Smooth muscle cell (in vitro differentiated cells): ENCODE measurements at regions not wholly inside any gene's neighbourhood (a gene's known extent, or its start where the extent isn't known, plus 50 kb on each side); places are given as distances from the start of the nearest gene placed in this dataset.
A peak's percentile ranks its signal among the peaks of the same experiment; 100 is the strongest.

Source experiments
- DNase-seq: peaks from one replicate; lab custom pipeline; 2025; ENCODE audit not compliant: unreplicated experiment; lab: John Stamatoyannopoulos, UW
- H2AFZ ChIP-seq: fragments of 200-600 bp; sonication (generic); 2 replicates; pipeline ENCODE4 v1.6.0; 2016; ENCODE audit warnings: antibody characterized with exemption, low read depth, mild to moderate bottlenecking
- H3F3A ChIP-seq: fragments of 200-600 bp; sonication (generic); 2 replicates; pipeline ENCODE4 v1.6.0; 2017; ENCODE audit warnings: antibody characterized with exemption, low read depth
- H3K27ac ChIP-seq: fragments of 200-600 bp; sonication (generic); 2 replicates; pipeline ENCODE4 v1.5.1; 2016; ENCODE audit warnings: low read depth, mild to moderate bottlenecking
- H3K27me3 ChIP-seq: fragments of 200-600 bp; sonication (generic); 2 replicates; pipeline ENCODE4 v1.6.1; 2016; ENCODE audit warnings: low read depth, mild to moderate bottlenecking
- H3K36me3 ChIP-seq: fragments of 200-600 bp; sonication (generic); 2 replicates; pipeline ENCODE4 v1.5.1; 2016; ENCODE audit warnings: low read depth
- H3K4me1 ChIP-seq: fragments of 200-600 bp; sonication (generic); 2 replicates; pipeline ENCODE4 v1.5.1; 2016; ENCODE audit warnings: low read depth
- H3K4me2 ChIP-seq: fragments of 200-600 bp; sonication (generic); 2 replicates; pipeline ENCODE4 v1.6.0; 2016; ENCODE audit warnings: mild to moderate bottlenecking
- H3K4me3 ChIP-seq: fragments of 200-600 bp; sonication (generic); 2 replicates; pipeline ENCODE4 v1.5.1; 2016; ENCODE audit warnings: mild to moderate bottlenecking
- H3K79me2 ChIP-seq: fragments of 200-600 bp; sonication (generic); 2 replicates; pipeline ENCODE4 v1.6.0; 2016; ENCODE audit warnings: low read depth, mild to moderate bottlenecking
- H3K9ac ChIP-seq: fragments of 200-600 bp; sonication (generic); 2 replicates; pipeline ENCODE4 v1.6.0; 2016; ENCODE audit warnings: low read depth
- H3K9me3 ChIP-seq: fragments of 200-600 bp; sonication (generic); replicated peaks from 2 replicates; pipeline ENCODE4 v1.5.1; 2016; ENCODE audit warnings: low read depth
- H4K20me1 ChIP-seq: fragments of 200-600 bp; sonication (generic); 2 replicates; pipeline ENCODE4 v1.6.0; 2016; ENCODE audit warnings: low read depth
- WGBS: methylation state at CpG from one replicate; pipeline ENCODE4 v1.1.7; 2016; ENCODE audit warnings: low lambda C conversion rate; 5-methylcytosine and 5-hydroxymethylcytosine counted together
- TF ChIP-seq, protein P1 (sequence below): fragments of 200-600 bp; sonication (generic); IDR thresholded peaks from 2 replicates; pipeline ENCODE4 v1.5.1; 2017; ENCODE audit warnings: borderline replicate concordance, mild to moderate bottlenecking, antibody characterized with exemption; ENCODE audit not compliant: insufficient read depth, poor library complexity, severe bottlenecking

- H3K9ac ChIP-seq = peak overlapping the region; percentile 30
- TF ChIP-seq, protein P1, sequence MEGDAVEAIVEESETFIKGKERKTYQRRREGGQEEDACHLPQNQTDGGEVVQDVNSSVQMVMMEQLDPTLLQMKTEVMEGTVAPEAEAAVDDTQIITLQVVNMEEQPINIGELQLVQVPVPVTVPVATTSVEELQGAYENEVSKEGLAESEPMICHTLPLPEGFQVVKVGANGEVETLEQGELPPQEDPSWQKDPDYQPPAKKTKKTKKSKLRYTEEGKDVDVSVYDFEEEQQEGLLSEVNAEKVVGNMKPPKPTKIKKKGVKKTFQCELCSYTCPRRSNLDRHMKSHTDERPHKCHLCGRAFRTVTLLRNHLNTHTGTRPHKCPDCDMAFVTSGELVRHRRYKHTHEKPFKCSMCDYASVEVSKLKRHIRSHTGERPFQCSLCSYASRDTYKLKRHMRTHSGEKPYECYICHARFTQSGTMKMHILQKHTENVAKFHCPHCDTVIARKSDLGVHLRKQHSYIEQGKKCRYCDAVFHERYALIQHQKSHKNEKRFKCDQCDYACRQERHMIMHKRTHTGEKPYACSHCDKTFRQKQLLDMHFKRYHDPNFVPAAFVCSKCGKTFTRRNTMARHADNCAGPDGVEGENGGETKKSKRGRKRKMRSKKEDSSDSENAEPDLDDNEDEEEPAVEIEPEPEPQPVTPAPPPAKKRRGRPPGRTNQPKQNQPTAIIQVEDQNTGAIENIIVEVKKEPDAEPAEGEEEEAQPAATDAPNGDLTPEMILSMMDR = no peak
- peak overlapping the region; percentile 11 for H3K4me3 ChIP-seq
- peak overlapping the region; percentile 73 for H3K4me2 ChIP-seq
- H3K79me2 ChIP-seq = no peaks in the 10 kb centered on the region
- no peaks in the 10 kb centered on the region for H3K27me3 ChIP-seq
- H2AFZ ChIP-seq = peak overlapping the region; percentile 84
- no peaks in the 10 kb centered on the region for H4K20me1 ChIP-seq
- H3K4me1 ChIP-seq = peaks cover 39% of the 10 kb centered on the region
- no peaks in the 10 kb centered on the region for H3K36me3 ChIP-seq
- peaks cover 35% of the 10 kb centered on the region for H3F3A ChIP-seq
- WGBS = 19% methylated on average over 5 of the region's 5 CpGs
- no peaks in the 10 kb centered on the region for H3K9me3 ChIP-seq
- DNase-seq = no peak
- H3K27ac ChIP-seq = peak overlapping the region; percentile 92
Measured at GRCh38 chr10:28806488-28806941, 129.2 kb downstream of the BAMBI start.

DNA sequence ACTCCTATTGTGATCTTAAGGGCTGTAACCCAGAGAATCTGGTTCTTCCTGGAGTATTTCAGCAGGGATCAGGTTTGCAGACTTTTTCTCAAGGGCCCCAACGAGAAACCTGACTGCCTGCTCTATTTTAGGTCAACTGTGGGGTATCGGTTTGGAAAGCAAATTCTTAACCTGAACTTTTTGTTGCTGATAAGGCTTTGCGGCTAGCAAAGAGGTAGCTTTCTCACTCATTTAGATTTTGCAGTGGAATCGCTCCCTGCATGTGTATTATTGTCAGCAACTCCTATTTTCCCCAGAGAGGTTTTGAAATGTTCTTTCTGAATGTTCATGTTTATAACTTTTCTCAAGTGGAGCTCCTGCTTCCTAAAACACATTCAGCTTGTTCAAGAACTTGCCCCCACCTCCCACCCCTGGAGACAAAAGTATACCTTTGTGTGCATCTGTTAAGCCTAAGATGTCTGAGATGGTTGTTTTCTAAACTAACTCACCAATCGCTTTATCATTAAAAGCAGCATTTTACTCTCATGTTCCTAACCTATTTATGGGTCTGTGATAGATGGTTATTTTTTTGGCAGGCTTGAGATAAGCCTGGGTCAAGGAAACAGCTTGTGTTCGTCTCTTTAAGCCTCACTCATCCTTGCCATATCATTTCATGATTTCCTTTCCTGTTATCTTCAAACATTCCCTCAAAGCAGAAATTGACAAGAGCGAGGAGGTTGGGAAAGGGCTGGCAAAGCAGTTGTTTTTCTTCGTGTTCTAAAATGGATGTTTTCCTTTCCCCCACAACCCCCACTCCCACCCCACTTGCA, 129.8 kb downstream of the BAMBI start:
- TF ChIP-seq, protein P1 = no peak
- peak overlapping the region; percentile 73 for H3K4me2 ChIP-seq
- H3K27ac ChIP-seq = peak overlapping the region; percentile 92
- H4K20me1 ChIP-seq = no peaks in the 10 kb centered on the region
- peaks cover 35% of the 10 kb centered on the region for H3F3A ChIP-seq
- H3K36me3 ChIP-seq = no peaks in the 10 kb centered on the region
- no peaks in the 10 kb centered on the region for H3K9me3 ChIP-seq
- H3K4me1 ChIP-seq = peaks cover 39% of the 10 kb centered on the region
- peak overlapping the region; percentile 84 for H2AFZ ChIP-seq
- peak overlapping the region; percentile 22 for H3K4me3 ChIP-seq
- WGBS = 22% methylated on average over 8 of the region's 8 CpGs
- H3K9ac ChIP-seq = peak overlapping the region; percentile 30
- DNase-seq = no peak
- no peaks in the 10 kb centered on the region for H3K79me2 ChIP-seq
- H3K27me3 ChIP-seq = no peaks in the 10 kb centered on the region

- H3K36me3 ChIP-seq = no peaks in the 10 kb centered on the region
- H3K4me3 ChIP-seq = peak overlapping the region; percentile 22
- no peaks in the 10 kb centered on the region for H3K27me3 ChIP-seq
- peak overlapping the region; percentile 84 for H2AFZ ChIP-seq
- 7% methylated on average over 16 of the region's 16 CpGs for WGBS
- H3K9ac ChIP-seq = peak overlapping the region; percentile 30
- TF ChIP-seq, protein P1 = no peak
- H3K27ac ChIP-seq = peak overlapping the region; percentile 92
- H3K4me2 ChIP-seq = peak overlapping the region; percentile 73
- peaks cover 39% of the 10 kb centered on the region for H3K4me1 ChIP-seq
- H3K9me3 ChIP-seq = no peaks in the 10 kb centered on the region
- H3F3A ChIP-seq = peaks cover 35% of the 10 kb centered on the region
- DNase-seq = no peak
- no peaks in the 10 kb centered on the region for H3K79me2 ChIP-seq
- no peaks in the 10 kb centered on the region for H4K20me1 ChIP-seq
Measured at GRCh38 chr10:28807760-28808613, 130.7 kb downstream of the BAMBI start.
